ENCODE measurements at regions not wholly inside any gene's neighbourhood (a gene's known extent, or its start where the extent isn't known, plus 50 kb on each side); places are given as distances from the start of the nearest gene placed in this dataset.

GRCh38 chr3:27883266-27883665 is 161.1 kb upstream of the EOMES start:
- ATAC-seq (ENCODE audit: low read depth) (no peak), DNase-seq (ENCODE audit: low spot score in 2 of 2) (no peak)
- H3K9me3 Mint-ChIP-seq = no peaks in the 10 kb centered on the region
- H3K36me3 Mint-ChIP-seq = no peaks in the 10 kb centered on the region
- H3K4me3 Mint-ChIP-seq = no peak overlapping the region
- peaks cover 5% of the 10 kb centered on the region for H3K27me3 Mint-ChIP-seq
- H3K4me1 Mint-ChIP-seq = peaks cover 10% of the 10 kb centered on the region
- no peak overlapping the region for H3K27ac Mint-ChIP-seq

- ATAC-seq (ENCODE audit: low read depth) (no peak), DNase-seq (ENCODE audit: low spot score in 2 of 2) (no peak)
- Mint-ChIP-seq H3K36me3 (no peaks in the 10 kb centered on the region), H3K27me3 (peaks cover 5% of the 10 kb centered on the region), H3K4me1 (peaks cover 10% of the 10 kb centered on the region), H3K27ac (no peak overlapping the region), H3K4me3 (no peak overlapping the region), H3K9me3 (no peaks in the 10 kb centered on the region)
Measured at GRCh38 chr3:27885641-27886040, 163.5 kb upstream of the EOMES start.

- peaks cover 5% of the 10 kb centered on the region for H3K27me3 Mint-ChIP-seq
- no peaks in the 10 kb centered on the region for H3K4me1 Mint-ChIP-seq
- H3K4me3 Mint-ChIP-seq = no peak overlapping the region
- ATAC-seq (ENCODE audit: low read depth) (no peak), DNase-seq (ENCODE audit: low spot score in 2 of 2) (no peak)
- H3K9me3 Mint-ChIP-seq = peaks cover 4% of the 10 kb centered on the region
- H3K27ac Mint-ChIP-seq = no peak overlapping the region
- H3K36me3 Mint-ChIP-seq = peaks cover 2% of the 10 kb centered on the region
Measured at GRCh38 chr3:27888562-27888961, 166.4 kb upstream of the EOMES start.

- peaks cover 6% of the 10 kb centered on the region for H3K9me3 Mint-ChIP-seq
- H3K4me3 Mint-ChIP-seq = no peak overlapping the region
Measured at GRCh38 chr3:27889745-27890144, 167.6 kb upstream of the EOMES start.

GRCh38 chr3:27900316-27900715 is 178.2 kb upstream of the EOMES start:
- ATAC-seq (ENCODE audit: low read depth) (no peak), DNase-seq (ENCODE audit: low spot score in 2 of 2) (no peak)
- Mint-ChIP-seq H3K4me1 (no peaks in the 10 kb centered on the region), H3K36me3 (no peaks in the 10 kb centered on the region), H3K9me3 (peaks cover under 1% of the 10 kb centered on the region), H3K27ac (no peak overlapping the region), H3K4me3 (no peak overlapping the region), H3K27me3 (no peaks in the 10 kb centered on the region)

More at GRCh38 chr3:27889745-27890144, 167.6 kb upstream of the EOMES start:
- H3K36me3 Mint-ChIP-seq = peaks cover 2% of the 10 kb centered on the region
- DNase-seq (ENCODE audit: low spot score in 2 of 2) = no peak
- H3K27me3 Mint-ChIP-seq = peaks cover 5% of the 10 kb centered on the region
- no peaks in the 10 kb centered on the region for H3K4me1 Mint-ChIP-seq
- no peak overlapping the region for H3K27ac Mint-ChIP-seq
- ATAC-seq (ENCODE audit: low read depth) = no peak

- Mint-ChIP-seq H3K27me3 (peaks cover 5% of the 10 kb centered on the region), H3K27ac (no peak overlapping the region), H3K36me3 (no peaks in the 10 kb centered on the region), H3K9me3 (no peaks in the 10 kb centered on the region), H3K4me1 (no peaks in the 10 kb centered on the region), H3K4me3 (no peak overlapping the region)
- ATAC-seq (ENCODE audit: low read depth) (no peak), DNase-seq (ENCODE audit: low spot score in 2 of 2) (no peak)
Measured at GRCh38 chr3:27903446-27903845, 181.3 kb upstream of the EOMES start.

GRCh38 chr3:27905625-27906024 is 183.5 kb upstream of the EOMES start:
- DNase-seq (ENCODE audit: low spot score in 2 of 2) = no peak
- Mint-ChIP-seq H3K9me3 (no peaks in the 10 kb centered on the region), H3K4me3 (no peak overlapping the region), H3K4me1 (no peaks in the 10 kb centered on the region), H3K36me3 (no peaks in the 10 kb centered on the region), H3K27ac (no peak overlapping the region), H3K27me3 (peaks cover 5% of the 10 kb centered on the region)
- no peak for ATAC-seq (ENCODE audit: low read depth)

GRCh38 chr3:27907148-27907547 is 185.0 kb upstream of the EOMES start:
- Mint-ChIP-seq H3K9me3 (no peaks in the 10 kb centered on the region), H3K27me3 (peaks cover 5% of the 10 kb centered on the region), H3K4me3 (no peak overlapping the region), H3K27ac (no peak overlapping the region), H3K36me3 (no peaks in the 10 kb centered on the region), H3K4me1 (no peaks in the 10 kb centered on the region)
- no peak for DNase-seq (ENCODE audit: low spot score in 2 of 2)
- ATAC-seq (ENCODE audit: low read depth) = no peak

- Mint-ChIP-seq H3K4me1 (no peaks in the 10 kb centered on the region), H3K9me3 (no peaks in the 10 kb centered on the region), H3K27me3 (peaks cover 5% of the 10 kb centered on the region), H3K36me3 (no peaks in the 10 kb centered on the region), H3K27ac (no peak overlapping the region), H3K4me3 (no peak overlapping the region)
- DNase-seq (ENCODE audit: low spot score in 2 of 2) (no peak), ATAC-seq (ENCODE audit: low read depth) (no peak)
Measured at GRCh38 chr3:27907929-27908328, 185.8 kb upstream of the EOMES start.

GRCh38 chr3:27910456-27910855 is 188.3 kb upstream of the EOMES start:
- ATAC-seq (ENCODE audit: low read depth) (no peak), DNase-seq (ENCODE audit: low spot score in 2 of 2) (no peak)
- Mint-ChIP-seq H3K27me3 (peaks cover 5% of the 10 kb centered on the region), H3K36me3 (no peaks in the 10 kb centered on the region), H3K4me1 (no peaks in the 10 kb centered on the region), H3K4me3 (no peak overlapping the region), H3K9me3 (no peaks in the 10 kb centered on the region), H3K27ac (no peak overlapping the region)

GRCh38 chr3:27914199-27914598 is 192.1 kb upstream of the EOMES start:
- ATAC-seq (ENCODE audit: low read depth) (no peak), DNase-seq (ENCODE audit: low spot score in 2 of 2) (no peak)
- Mint-ChIP-seq H3K4me3 (no peak overlapping the region), H3K9me3 (no peaks in the 10 kb centered on the region), H3K36me3 (no peaks in the 10 kb centered on the region), H3K4me1 (no peaks in the 10 kb centered on the region), H3K27me3 (no peaks in the 10 kb centered on the region), H3K27ac (no peak overlapping the region)

- Mint-ChIP-seq H3K36me3 (no peaks in the 10 kb centered on the region), H3K4me1 (peaks cover 2% of the 10 kb centered on the region), H3K4me3 (no peak overlapping the region)
Measured at GRCh38 chr3:27923349-27924068, 201.4 kb upstream of the EOMES start.

GRCh38 chr3:27927882-27928281 is 205.8 kb upstream of the EOMES start:
- no peak overlapping the region for H3K4me3 Mint-ChIP-seq

More at GRCh38 chr3:27923349-27924068, 201.4 kb upstream of the EOMES start:
- Mint-ChIP-seq H3K9me3 (no peaks in the 10 kb centered on the region), H3K27me3 (peaks cover 3% of the 10 kb centered on the region), H3K27ac (no peak overlapping the region)
- ATAC-seq (ENCODE audit: low read depth) (no peak), DNase-seq (ENCODE audit: low spot score in 2 of 2) (no peak)

GRCh38 chr3:27930052-27930602 is 208.0 kb upstream of the EOMES start:
- no peak overlapping the region for H3K4me3 Mint-ChIP-seq
- H3K27ac Mint-ChIP-seq = no peak overlapping the region
- no peaks in the 10 kb centered on the region for H3K36me3 Mint-ChIP-seq
- ATAC-seq (ENCODE audit: low read depth) = no peak
- H3K27me3 Mint-ChIP-seq = peaks cover 3% of the 10 kb centered on the region
- H3K4me1 Mint-ChIP-seq = peaks cover 2% of the 10 kb centered on the region
- DNase-seq (ENCODE audit: low spot score in 2 of 2) = no peak
- peaks cover 4% of the 10 kb centered on the region for H3K9me3 Mint-ChIP-seq

More at GRCh38 chr3:27927882-27928281, 205.8 kb upstream of the EOMES start:
- Mint-ChIP-seq H3K27me3 (peaks cover 3% of the 10 kb centered on the region), H3K36me3 (no peaks in the 10 kb centered on the region), H3K4me1 (peaks cover 2% of the 10 kb centered on the region), H3K27ac (no peak overlapping the region), H3K9me3 (peaks cover 1% of the 10 kb centered on the region)
- DNase-seq (ENCODE audit: low spot score in 2 of 2) (no peak), ATAC-seq (ENCODE audit: low read depth) (no peak)

- no peak overlapping the region for H3K27ac Mint-ChIP-seq
- H3K27me3 Mint-ChIP-seq = no peaks in the 10 kb centered on the region
Measured at GRCh38 chr3:27935492-27935891, 213.4 kb upstream of the EOMES start.

More at GRCh38 chr3:27935492-27935891, 213.4 kb upstream of the EOMES start:
- Mint-ChIP-seq H3K36me3 (no peaks in the 10 kb centered on the region), H3K9me3 (peaks cover 4% of the 10 kb centered on the region), H3K4me3 (no peak overlapping the region), H3K4me1 (no peaks in the 10 kb centered on the region)
- ATAC-seq (ENCODE audit: low read depth) (no peak), DNase-seq (ENCODE audit: low spot score in 2 of 2) (no peak)
